WTC11 (cell line): ENCODE measurements at regions not wholly inside any gene's neighbourhood (a gene's known extent, or its start where the extent isn't known, plus 50 kb on each side); places are given as distances from the start of the nearest gene placed in this dataset.

Experiments used
- ATAC-seq: fragments of 200-7000 bp; cut with Tn5 transposase; 2 replicates; pipeline ENCODE4 v1.10.0; 2021; ENCODE audit warnings: mild to moderate bottlenecking, moderate library complexity
- CTCF ChIA-PET: fragments of 300-600 bp; sonication (Branson Sonifier 250); formaldehyde crosslinking; loops from one replicate; lab custom pipeline; 2021; ENCODE audit warnings: antibody characterized with exemption; lab: Charles Lee
- POLR2A ChIA-PET: fragments of 350-600 bp; sonication (Branson Sonifier 250); formaldehyde crosslinking; loops from one replicate; lab custom pipeline; 2021; ENCODE audit warnings: antibody characterized with exemption; lab: Charles Lee
- DNase-seq: peaks from one replicate; pipeline ENCODE4 v3.0.0; 2021; ENCODE audit warnings: low spot score
- H3K27ac Mint-ChIP-seq: 2 replicates; pipeline ENCODE4 v1.8.0; 2021; ENCODE audit warnings: mixed read lengths
- H3K27me3 Mint-ChIP-seq: 2 replicates; pipeline ENCODE4 v1.8.0; 2021; ENCODE audit warnings: low read depth, mild to moderate bottlenecking, moderate library complexity, mixed read lengths
- H3K36me3 Mint-ChIP-seq: 2 replicates; pipeline ENCODE4 v1.8.0; 2021; ENCODE audit warnings: mixed read lengths
- H3K4me1 Mint-ChIP-seq: 2 replicates; pipeline ENCODE4 v1.8.0; 2022; ENCODE audit warnings: mixed read lengths
- H3K4me3 Mint-ChIP-seq: 2 replicates; pipeline ENCODE4 v1.8.0; 2021; ENCODE audit warnings: mild to moderate bottlenecking, moderate library complexity, mixed read lengths
- H3K9me3 Mint-ChIP-seq: 2 replicates; pipeline ENCODE4 v1.8.0; 2021; ENCODE audit warnings: mixed read lengths
- CREB1 ChIP-seq: sonication (generic); formaldehyde crosslinking; IDR thresholded peaks from 2 replicates; pipeline ENCODE4 v1.8.0; 2023; ENCODE audit warnings: mild to moderate bottlenecking, missing genetic modification reagents
- E2F1 ChIP-seq: sonication (generic); formaldehyde crosslinking; IDR thresholded peaks from 2 replicates; pipeline ENCODE4 v1.8.0; 2022; ENCODE audit warnings: mild to moderate bottlenecking, missing genetic modification reagents
- ELF4 ChIP-seq: sonication (generic); formaldehyde crosslinking; IDR thresholded peaks from 2 replicates; pipeline ENCODE4 v1.8.1; 2022; ENCODE audit warnings: low read depth, mild to moderate bottlenecking, moderate library complexity, missing genetic modification reagents
- FOXK1 ChIP-seq: sonication (generic); formaldehyde crosslinking; IDR thresholded peaks from 2 replicates; pipeline ENCODE4 v1.8.0; 2022; ENCODE audit warnings: mild to moderate bottlenecking, moderate library complexity, missing genetic modification reagents
- HMGA2 ChIP-seq: fragments of 250-450 bp; sonication (Bioruptor Pico); IDR thresholded peaks from 2 replicates; pipeline ENCODE4 v1.4.0; 2021; ENCODE audit warnings: mild to moderate bottlenecking, moderate library complexity
- HMGXB4 ChIP-seq: sonication (generic); formaldehyde crosslinking; IDR thresholded peaks from 2 replicates; pipeline ENCODE4 v1.8.1; 2023; ENCODE audit warnings: mild to moderate bottlenecking, moderate library complexity, missing genetic modification reagents
- JAZF1 ChIP-seq: fragments of 250-450 bp; sonication (Bioruptor Pico); IDR thresholded peaks from 2 replicates; pipeline ENCODE4 v1.9.0; 2021; ENCODE audit warnings: moderate library complexity, mild to moderate bottlenecking, inconsistent platforms
- MYBL2 ChIP-seq: sonication (generic); formaldehyde crosslinking; IDR thresholded peaks from 2 replicates; pipeline ENCODE4 v1.8.1; 2023; ENCODE audit warnings: mild to moderate bottlenecking, moderate library complexity, missing genetic modification reagents
- NFYB ChIP-seq: sonication (generic); formaldehyde crosslinking; conservative IDR thresholded peaks from 2 replicates; pipeline ENCODE4 v1.8.0; 2022; ENCODE audit warnings: low read depth, missing genetic modification reagents
- OVOL2 ChIP-seq: fragments of 250-450 bp; sonication (Bioruptor Pico); IDR thresholded peaks from 2 replicates; pipeline ENCODE4 v1.9.0; 2021; ENCODE audit warnings: mild to moderate bottlenecking, borderline replicate concordance
- RORB ChIP-seq: fragments of 250-450 bp; sonication (Bioruptor Pico); IDR thresholded peaks from 2 replicates; pipeline ENCODE4 v1.9.0; 2021; ENCODE audit warnings: mild to moderate bottlenecking
- SOX15 ChIP-seq: fragments of 250-450 bp; sonication (Bioruptor Pico); IDR thresholded peaks from 2 replicates; pipeline ENCODE4 v1.9.0; 2021; ENCODE audit warnings: mild to moderate bottlenecking
- TP53 ChIP-seq: sonication (generic); formaldehyde crosslinking; IDR thresholded peaks from 2 replicates; pipeline ENCODE4 v1.8.1; 2023; ENCODE audit warnings: mild to moderate bottlenecking, missing genetic modification reagents
- ZBTB43 ChIP-seq: sonication (generic); formaldehyde crosslinking; IDR thresholded peaks from 2 replicates; pipeline ENCODE4 v1.8.1; 2023; ENCODE audit warnings: mild to moderate bottlenecking, missing genetic modification reagents
- ZNF219 ChIP-seq: sonication (generic); formaldehyde crosslinking; IDR thresholded peaks from 2 replicates; pipeline ENCODE4 v1.8.0; 2023; ENCODE audit warnings: missing genetic modification reagents, mild to moderate bottlenecking, borderline replicate concordance
- ZNF317 ChIP-seq: sonication (generic); formaldehyde crosslinking; IDR thresholded peaks from 2 replicates; pipeline ENCODE4 v1.8.1; 2023; ENCODE audit warnings: low read depth, mild to moderate bottlenecking, moderate library complexity, missing genetic modification reagents, borderline replicate concordance
- ZNF396 ChIP-seq: fragments of 250-450 bp; sonication (Bioruptor Pico); IDR thresholded peaks from 2 replicates; pipeline ENCODE4 v1.8.0; 2021; ENCODE audit warnings: mild to moderate bottlenecking, moderate library complexity, borderline replicate concordance
- ZNF416 ChIP-seq: fragments of 250-450 bp; sonication (Bioruptor Pico); IDR thresholded peaks from 2 replicates; pipeline ENCODE4 v1.9.0; 2021; ENCODE audit warnings: mild to moderate bottlenecking, inconsistent platforms
- ZNF671 ChIP-seq: fragments of 250-450 bp; sonication (Bioruptor Pico); IDR thresholded peaks from 2 replicates; pipeline ENCODE4 v1.8.0; 2021; ENCODE audit warnings: mild to moderate bottlenecking
- TF ChIP-seq, protein P1 (sequence below): sonication (generic); formaldehyde crosslinking; IDR thresholded peaks from 2 replicates; pipeline ENCODE4 v1.8.0; 2023; ENCODE audit warnings: mild to moderate bottlenecking, missing genetic modification reagents
- TF ChIP-seq, protein P2 (sequence below): fragments of 250-450 bp; sonication (Bioruptor Pico); IDR thresholded peaks from 2 replicates; pipeline ENCODE4 v1.9.0; 2021; ENCODE audit warnings: mild to moderate bottlenecking

GRCh38 chr12:71333418-71333817 lies 106.2 kb upstream of the LGR5 start (continued):
- TF ChIP-seq ZNF416 (CRISPR knock-in tag) (no peak), ZNF671 (CRISPR knock-in tag) (no peak), E2F1 (CRISPR knock-in tag) (no peak), MYBL2 (CRISPR knock-in tag) (no peak), NFYB (CRISPR knock-in tag) (no peak)

GRCh38 chr12:71329956-71330355 lies 109.6 kb upstream of the LGR5 start:
- Mint-ChIP-seq H3K27me3 (no peaks in the 10 kb centered on the region), H3K36me3 (no peaks in the 10 kb centered on the region), H3K4me3 (no peak overlapping the region), H3K9me3 (peaks cover 10% of the 10 kb centered on the region), H3K4me1 (no peaks in the 10 kb centered on the region), H3K27ac (no peak overlapping the region)
- CTCF ChIA-PET: no interaction called here
- DNase-seq (no peak), ATAC-seq (no peak)
- POLR2A ChIA-PET: no interaction called here
- no peak for TF ChIP-seq HMGXB4 (CRISPR knock-in tag)
- no peak for TF ChIP-seq SOX15 (CRISPR knock-in tag)
- TF ChIP-seq RORB: no peak

GRCh38 chr12:71321531-71321930 lies 118.1 kb upstream of the LGR5 start:
- H3K27ac Mint-ChIP-seq: no peak overlapping the region
- no peak overlapping the region for H3K4me3 Mint-ChIP-seq
- TF ChIP-seq ELF4 (CRISPR knock-in tag) (no peak), TP53 (CRISPR knock-in tag) (no peak), NFYB (CRISPR knock-in tag) (no peak), OVOL2 (CRISPR knock-in tag) (no peak), ZNF317 (CRISPR knock-in tag) (peak; percentile 67; the same call in 1 of the 2 replicates)
- TF ChIP-seq, all 79 proteins: peak for 1
- DNase-seq: no peak
- ChIA-PET POLR2A (no interaction called here), CTCF (no interaction called here)
- H3K27me3 Mint-ChIP-seq: peaks cover 3% of the 10 kb centered on the region; the same call in 1 of the 2 replicates
- peaks cover 27% of the 10 kb centered on the region for H3K36me3 Mint-ChIP-seq
- peaks cover 58% of the 10 kb centered on the region for H3K9me3 Mint-ChIP-seq
- ATAC-seq: no peak
- H3K4me1 Mint-ChIP-seq: no peaks in the 10 kb centered on the region

DNA sequence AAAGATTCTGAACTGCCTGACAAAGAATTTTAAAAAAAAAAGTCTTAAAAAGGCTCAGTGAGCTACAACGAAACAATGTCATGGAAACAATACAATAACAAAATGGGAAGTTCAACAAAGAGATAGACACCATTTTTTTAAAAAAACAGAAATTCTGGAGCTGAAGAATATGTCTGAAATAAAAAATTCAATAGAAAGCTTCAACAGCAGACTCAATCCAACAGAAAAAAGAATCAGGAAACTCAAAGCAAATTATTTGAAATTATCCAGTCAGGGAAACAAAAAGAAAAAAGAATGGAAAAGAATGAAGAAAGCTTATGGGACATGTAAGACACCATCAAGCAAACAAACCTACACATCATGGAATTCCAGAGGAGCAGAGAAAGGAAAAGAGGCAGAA lies 118.5 kb upstream of the LGR5 start:
- H3K27me3 Mint-ChIP-seq: peaks cover 3% of the 10 kb centered on the region; the same call in 1 of the 2 replicates
- H3K4me1 Mint-ChIP-seq: peaks cover 1% of the 10 kb centered on the region
- CTCF ChIA-PET: no interaction called here
- no peak for TF ChIP-seq ZNF219 (CRISPR knock-in tag)
- no peak for TF ChIP-seq JAZF1 (CRISPR knock-in tag)
- TF ChIP-seq HMGA2 (CRISPR knock-in tag): no peak
- TF ChIP-seq ZBTB43 (CRISPR knock-in tag): no peak
- TF ChIP-seq ZNF416 (CRISPR knock-in tag): no peak
- TF ChIP-seq, protein P1, sequence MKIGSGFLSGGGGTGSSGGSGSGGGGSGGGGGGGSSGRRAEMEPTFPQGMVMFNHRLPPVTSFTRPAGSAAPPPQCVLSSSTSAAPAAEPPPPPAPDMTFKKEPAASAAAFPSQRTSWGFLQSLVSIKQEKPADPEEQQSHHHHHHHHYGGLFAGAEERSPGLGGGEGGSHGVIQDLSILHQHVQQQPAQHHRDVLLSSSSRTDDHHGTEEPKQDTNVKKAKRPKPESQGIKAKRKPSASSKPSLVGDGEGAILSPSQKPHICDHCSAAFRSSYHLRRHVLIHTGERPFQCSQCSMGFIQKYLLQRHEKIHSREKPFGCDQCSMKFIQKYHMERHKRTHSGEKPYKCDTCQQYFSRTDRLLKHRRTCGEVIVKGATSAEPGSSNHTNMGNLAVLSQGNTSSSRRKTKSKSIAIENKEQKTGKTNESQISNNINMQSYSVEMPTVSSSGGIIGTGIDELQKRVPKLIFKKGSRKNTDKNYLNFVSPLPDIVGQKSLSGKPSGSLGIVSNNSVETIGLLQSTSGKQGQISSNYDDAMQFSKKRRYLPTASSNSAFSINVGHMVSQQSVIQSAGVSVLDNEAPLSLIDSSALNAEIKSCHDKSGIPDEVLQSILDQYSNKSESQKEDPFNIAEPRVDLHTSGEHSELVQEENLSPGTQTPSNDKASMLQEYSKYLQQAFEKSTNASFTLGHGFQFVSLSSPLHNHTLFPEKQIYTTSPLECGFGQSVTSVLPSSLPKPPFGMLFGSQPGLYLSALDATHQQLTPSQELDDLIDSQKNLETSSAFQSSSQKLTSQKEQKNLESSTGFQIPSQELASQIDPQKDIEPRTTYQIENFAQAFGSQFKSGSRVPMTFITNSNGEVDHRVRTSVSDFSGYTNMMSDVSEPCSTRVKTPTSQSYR (CRISPR knock-in tag): no peak
- TF ChIP-seq CREB1 (CRISPR knock-in tag): no peak
- no peak for TF ChIP-seq FOXK1 (CRISPR knock-in tag)
- TF ChIP-seq, protein P2, sequence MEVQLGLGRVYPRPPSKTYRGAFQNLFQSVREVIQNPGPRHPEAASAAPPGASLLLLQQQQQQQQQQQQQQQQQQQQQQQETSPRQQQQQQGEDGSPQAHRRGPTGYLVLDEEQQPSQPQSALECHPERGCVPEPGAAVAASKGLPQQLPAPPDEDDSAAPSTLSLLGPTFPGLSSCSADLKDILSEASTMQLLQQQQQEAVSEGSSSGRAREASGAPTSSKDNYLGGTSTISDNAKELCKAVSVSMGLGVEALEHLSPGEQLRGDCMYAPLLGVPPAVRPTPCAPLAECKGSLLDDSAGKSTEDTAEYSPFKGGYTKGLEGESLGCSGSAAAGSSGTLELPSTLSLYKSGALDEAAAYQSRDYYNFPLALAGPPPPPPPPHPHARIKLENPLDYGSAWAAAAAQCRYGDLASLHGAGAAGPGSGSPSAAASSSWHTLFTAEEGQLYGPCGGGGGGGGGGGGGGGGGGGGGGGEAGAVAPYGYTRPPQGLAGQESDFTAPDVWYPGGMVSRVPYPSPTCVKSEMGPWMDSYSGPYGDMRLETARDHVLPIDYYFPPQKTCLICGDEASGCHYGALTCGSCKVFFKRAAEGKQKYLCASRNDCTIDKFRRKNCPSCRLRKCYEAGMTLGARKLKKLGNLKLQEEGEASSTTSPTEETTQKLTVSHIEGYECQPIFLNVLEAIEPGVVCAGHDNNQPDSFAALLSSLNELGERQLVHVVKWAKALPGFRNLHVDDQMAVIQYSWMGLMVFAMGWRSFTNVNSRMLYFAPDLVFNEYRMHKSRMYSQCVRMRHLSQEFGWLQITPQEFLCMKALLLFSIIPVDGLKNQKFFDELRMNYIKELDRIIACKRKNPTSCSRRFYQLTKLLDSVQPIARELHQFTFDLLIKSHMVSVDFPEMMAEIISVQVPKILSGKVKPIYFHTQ (CRISPR knock-in tag): no peak
- TF ChIP-seq NFYB (CRISPR knock-in tag): no peak
- TF ChIP-seq MYBL2 (CRISPR knock-in tag): no peak
- TF ChIP-seq ZNF396: no peak

More for the DNA sequence above, 118.5 kb upstream of the LGR5 start:
- POLR2A ChIA-PET: no interaction called here
- peaks cover 27% of the 10 kb centered on the region for H3K36me3 Mint-ChIP-seq
- peaks cover 58% of the 10 kb centered on the region for H3K9me3 Mint-ChIP-seq
- no peak overlapping the region for H3K4me3 Mint-ChIP-seq
- DNase-seq: no peak
- H3K27ac Mint-ChIP-seq: no peak overlapping the region
- ATAC-seq: no peak
